ENCODE measurements at regions not wholly inside any gene's neighbourhood (a gene's known extent, or its start where the extent isn't known, plus 50 kb on each side); places are given as distances from the start of the nearest gene placed in this dataset.

DNA sequence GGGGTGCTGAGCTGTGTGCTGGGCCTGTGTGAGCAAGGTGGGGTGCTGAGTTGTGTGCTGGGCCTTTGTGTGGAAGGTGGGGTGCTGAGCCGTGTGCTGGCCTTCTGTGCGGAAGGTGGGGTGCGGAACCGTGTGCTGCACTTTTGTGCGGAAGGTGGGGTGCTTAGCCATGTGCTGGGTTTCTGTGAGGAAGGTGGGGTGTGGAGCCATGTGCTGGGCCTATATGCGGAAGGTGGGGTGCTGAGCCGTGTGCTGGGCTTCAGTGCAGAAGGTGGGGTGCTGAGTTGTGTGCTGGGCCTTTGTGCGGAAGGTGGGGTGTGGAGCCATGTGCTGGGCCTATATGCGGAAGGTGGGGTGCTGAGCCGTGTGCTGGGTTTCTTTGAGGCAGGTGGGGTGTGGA, 555.4 kb upstream of the EEF2KMT start:
- TF ChIP-seq, protein P1, sequence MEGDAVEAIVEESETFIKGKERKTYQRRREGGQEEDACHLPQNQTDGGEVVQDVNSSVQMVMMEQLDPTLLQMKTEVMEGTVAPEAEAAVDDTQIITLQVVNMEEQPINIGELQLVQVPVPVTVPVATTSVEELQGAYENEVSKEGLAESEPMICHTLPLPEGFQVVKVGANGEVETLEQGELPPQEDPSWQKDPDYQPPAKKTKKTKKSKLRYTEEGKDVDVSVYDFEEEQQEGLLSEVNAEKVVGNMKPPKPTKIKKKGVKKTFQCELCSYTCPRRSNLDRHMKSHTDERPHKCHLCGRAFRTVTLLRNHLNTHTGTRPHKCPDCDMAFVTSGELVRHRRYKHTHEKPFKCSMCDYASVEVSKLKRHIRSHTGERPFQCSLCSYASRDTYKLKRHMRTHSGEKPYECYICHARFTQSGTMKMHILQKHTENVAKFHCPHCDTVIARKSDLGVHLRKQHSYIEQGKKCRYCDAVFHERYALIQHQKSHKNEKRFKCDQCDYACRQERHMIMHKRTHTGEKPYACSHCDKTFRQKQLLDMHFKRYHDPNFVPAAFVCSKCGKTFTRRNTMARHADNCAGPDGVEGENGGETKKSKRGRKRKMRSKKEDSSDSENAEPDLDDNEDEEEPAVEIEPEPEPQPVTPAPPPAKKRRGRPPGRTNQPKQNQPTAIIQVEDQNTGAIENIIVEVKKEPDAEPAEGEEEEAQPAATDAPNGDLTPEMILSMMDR (conservative IDR thresholded peaks at IDR 0.05; ENCODE audit: low read depth, low read length), result no peak
- no peak for TF ChIP-seq CHD1 (IDR thresholded peaks at IDR 0.05; ENCODE audit: low read depth, low read length)
- TF ChIP-seq RFX5 (IDR thresholded peaks at IDR 0.05; ENCODE audit: low read depth, low read length), result no peak
- TF ChIP-seq MAFK (IDR thresholded peaks at IDR 0.05; ENCODE audit: low read depth, low read length), result no peak
